H54 (cell line): ENCODE measurements at regions not wholly inside any gene's neighbourhood (a gene's known extent, or its start where the extent isn't known, plus 50 kb on each side); places are given as distances from the start of the nearest gene placed in this dataset.

Experiments used
- DNase-seq: peaks from one replicate; pipeline ENCODE4 v3.0.0; 2011; ENCODE audit warnings: low spot score, mixed read lengths; ENCODE audit not compliant: insufficient read length
- FAIRE-seq: peaks from 3 replicates; lab custom pipeline; 2011; peaks lifted over from hg19 to GRCh38; lab: Jason Lieb, UNC
- POLR2A ChIP-seq: IDR thresholded peaks from 2 replicates; pipeline ENCODE4 v1.6.1; 2011; ENCODE audit warnings: low read depth, mild to moderate bottlenecking, low read length

- DNase-seq (no peak), FAIRE-seq (no peak)
- no peak for TF ChIP-seq POLR2A
Measured at GRCh38 chr7:136807598-136807997, 60.9 kb upstream of the CHRM2 start.

GRCh38 chr7:136803028-136803427 is 65.4 kb upstream of the CHRM2 start:
- no peak for TF ChIP-seq POLR2A
- FAIRE-seq (no peak), DNase-seq (no peak)

GRCh38 chr7:136783934-136784333 is 84.5 kb upstream of the CHRM2 start:
- TF ChIP-seq POLR2A = no peak
- no peak for DNase-seq
- FAIRE-seq = no peak

- TF ChIP-seq POLR2A = no peak
- FAIRE-seq (no peak), DNase-seq (no peak)
Measured at GRCh38 chr7:136741941-136742340, 126.5 kb upstream of the CHRM2 start.

- FAIRE-seq (no peak), DNase-seq (no peak)
- TF ChIP-seq POLR2A = no peak
Measured at GRCh38 chr7:136728945-136729344, 139.5 kb upstream of the CHRM2 start.

- no peak for DNase-seq
- no peak for TF ChIP-seq POLR2A
- FAIRE-seq = no peak
Measured at GRCh38 chr7:136726460-136726859, 142.0 kb upstream of the CHRM2 start.

GRCh38 chr7:136717910-136718557 is 150.4 kb upstream of the CHRM2 start:
- FAIRE-seq (no peak), DNase-seq (no peak)
- no peak for TF ChIP-seq POLR2A

- DNase-seq (no peak), FAIRE-seq (no peak)
- no peak for TF ChIP-seq POLR2A
Measured at GRCh38 chr7:136714062-136714461, 154.4 kb upstream of the CHRM2 start.

GRCh38 chr7:136710751-136711150 is 157.7 kb upstream of the CHRM2 start:
- DNase-seq (no peak), FAIRE-seq (no peak)
- no peak for TF ChIP-seq POLR2A

GRCh38 chr7:136709876-136710275 is 158.6 kb upstream of the CHRM2 start:
- DNase-seq = no peak
- no peak for FAIRE-seq
- no peak for TF ChIP-seq POLR2A

GRCh38 chr7:136702913-136703312 is 165.5 kb upstream of the CHRM2 start:
- no peak for TF ChIP-seq POLR2A
- FAIRE-seq (no peak), DNase-seq (no peak)

GRCh38 chr7:136698977-136699376 is 169.5 kb upstream of the CHRM2 start:
- DNase-seq (no peak), FAIRE-seq (no peak)
- no peak for TF ChIP-seq POLR2A

- no peak for TF ChIP-seq POLR2A
- FAIRE-seq = no peak
- DNase-seq = no peak
Measured at GRCh38 chr7:136698231-136698630, 170.2 kb upstream of the CHRM2 start.

- FAIRE-seq = no peak
- no peak for TF ChIP-seq POLR2A
Measured at GRCh38 chr7:136697271-136697670, 171.2 kb upstream of the CHRM2 start.

More at GRCh38 chr7:136697271-136697670, 171.2 kb upstream of the CHRM2 start:
- no peak for DNase-seq
